ENCODE measurements at regions not wholly inside any gene's neighbourhood (a gene's known extent, or its start where the extent isn't known, plus 50 kb on each side); places are given as distances from the start of the nearest gene placed in this dataset.

- TF ChIP-seq GTF2F1 (IDR thresholded peaks at IDR 0.05; ENCODE audit: borderline replicate concordance, low read depth, low read length) = no peak
- TF ChIP-seq, protein P1, sequence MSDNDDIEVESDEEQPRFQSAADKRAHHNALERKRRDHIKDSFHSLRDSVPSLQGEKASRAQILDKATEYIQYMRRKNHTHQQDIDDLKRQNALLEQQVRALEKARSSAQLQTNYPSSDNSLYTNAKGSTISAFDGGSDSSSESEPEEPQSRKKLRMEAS (IDR thresholded peaks at IDR 0.05) = no peak
- TF ChIP-seq POLR2AphosphoS5 (IDR thresholded peaks at IDR 0.05; ENCODE audit: low read depth, low read length) = no peak
- TF ChIP-seq CHD2 (IDR thresholded peaks at IDR 0.05; ENCODE audit: low read length) = no peak
- TF ChIP-seq POLR2A (IDR thresholded peaks at IDR 0.05; ENCODE audit: control extremely low read depth in 1 of 2, low read depth in 2 of 2, low read length in 2 of 2) = no peak
- TF ChIP-seq JUN (IDR thresholded peaks at IDR 0.05; ENCODE audit: low read depth, low read length) = no peak
- no peak for TF ChIP-seq USF2 (IDR thresholded peaks at IDR 0.05; ENCODE audit: low read length)
- TF ChIP-seq CHD1 (IDR thresholded peaks at IDR 0.05; ENCODE audit: low read depth, low read length) = no peak
These were observed 406.2 kb upstream of the PSMD7 start for GRCh38 chr16:73890186-73891128.

Data from H1 (cell line).